Astrocyte (in vitro differentiated cells and primary cell): ENCODE measurements at regions not wholly inside any gene's neighbourhood (a gene's known extent, or its start where the extent isn't known, plus 50 kb on each side); places are given as distances from the start of the nearest gene placed in this dataset.

Experiments used
- DNase-seq: peaks from one replicate; pipeline ENCODE4 v3.0.0-alpha.2; 2010; ENCODE audit warnings: low read depth
- FAIRE-seq: peaks from 2 replicates; lab custom pipeline; 2011; peaks lifted over from hg19 to GRCh38; lab: Jason Lieb, UNC
- H2AFZ ChIP-seq: 2 replicates; pipeline ENCODE4 v1.6.0; 2012; ENCODE audit warnings: low read depth, low read length, inconsistent platforms
- H3K27ac ChIP-seq: 2 replicates; pipeline ENCODE4 v1.5.1; 2011; ENCODE audit warnings: low read depth, low read length, inconsistent platforms
- H3K27me3 ChIP-seq: 2 replicates; pipeline ENCODE4 v1.6.0; 2011; ENCODE audit warnings: low read length, inconsistent platforms; ENCODE audit not compliant: insufficient read depth
- H3K36me3 ChIP-seq: 2 replicates; pipeline ENCODE4 v1.5.1; 2011; ENCODE audit warnings: low read length, inconsistent platforms; ENCODE audit not compliant: insufficient read depth
- H3K4me1 ChIP-seq: 2 replicates; pipeline ENCODE4 v1.5.1; 2011; ENCODE audit warnings: low read length, inconsistent platforms; ENCODE audit not compliant: insufficient read depth
- H3K4me2 ChIP-seq: 2 replicates; pipeline ENCODE4 v1.6.0; 2012; ENCODE audit warnings: low read length, inconsistent platforms
- H3K4me3 ChIP-seq: 2 replicates; pipeline ENCODE4 v1.5.1; 2011; ENCODE audit warnings: low read depth, mild to moderate bottlenecking, low read length, inconsistent platforms; ENCODE audit not compliant: insufficient read depth
- H3K79me2 ChIP-seq: 2 replicates; pipeline ENCODE4 v1.6.0; 2012; ENCODE audit warnings: mild to moderate bottlenecking, low read length, inconsistent platforms; ENCODE audit not compliant: insufficient read depth
- H3K9ac ChIP-seq: 2 replicates; pipeline ENCODE4 v1.6.0; 2012; ENCODE audit warnings: mild to moderate bottlenecking, low read length, inconsistent platforms
- H3K9me3 ChIP-seq: 2 replicates; pipeline ENCODE4 v1.5.1; 2012; ENCODE audit warnings: low read depth, mild to moderate bottlenecking, low read length, inconsistent platforms; ENCODE audit not compliant: insufficient read depth
- H4K20me1 ChIP-seq: 2 replicates; pipeline ENCODE4 v1.6.0; 2012; ENCODE audit warnings: low read length, inconsistent platforms; ENCODE audit not compliant: insufficient read depth
- H3K27ac Mint-ChIP-seq: one replicate; pipeline ENCODE4 v1.8.0; 2021; ENCODE audit warnings: mild to moderate bottlenecking, mixed read lengths; ENCODE audit not compliant: unreplicated experiment
- H3K27me3 Mint-ChIP-seq: one replicate; pipeline ENCODE4 v1.8.0; 2021; ENCODE audit warnings: low read depth, mixed read lengths; ENCODE audit not compliant: unreplicated experiment
- H3K36me3 Mint-ChIP-seq: one replicate; pipeline ENCODE4 v1.8.0; 2021; ENCODE audit warnings: low read depth, mixed read lengths; ENCODE audit not compliant: unreplicated experiment
- H3K4me1 Mint-ChIP-seq: one replicate; pipeline ENCODE4 v1.8.0; 2021; ENCODE audit warnings: low read depth, mixed read lengths; ENCODE audit not compliant: unreplicated experiment
- H3K4me3 Mint-ChIP-seq: one replicate; pipeline ENCODE4 v1.8.0; 2021; ENCODE audit warnings: mild to moderate bottlenecking, moderate library complexity, mixed read lengths; ENCODE audit not compliant: unreplicated experiment
- H3K9me3 Mint-ChIP-seq: one replicate; pipeline ENCODE4 v1.8.0; 2021; ENCODE audit warnings: mild to moderate bottlenecking, mixed read lengths; ENCODE audit not compliant: unreplicated experiment
- CTCF ChIP-seq: IDR thresholded peaks from 2 replicates; pipeline ENCODE4 v1.5.1; 2011; ENCODE audit warnings: low read depth, mild to moderate bottlenecking, inconsistent platforms, low read length, moderate library complexity; ENCODE audit not compliant: insufficient read depth
- EZH2 ChIP-seq: IDR thresholded peaks from 2 replicates; pipeline ENCODE4 v1.6.1; 2012; ENCODE audit warnings: mild to moderate bottlenecking, low read length, inconsistent platforms; ENCODE audit not compliant: insufficient read depth

DNA sequence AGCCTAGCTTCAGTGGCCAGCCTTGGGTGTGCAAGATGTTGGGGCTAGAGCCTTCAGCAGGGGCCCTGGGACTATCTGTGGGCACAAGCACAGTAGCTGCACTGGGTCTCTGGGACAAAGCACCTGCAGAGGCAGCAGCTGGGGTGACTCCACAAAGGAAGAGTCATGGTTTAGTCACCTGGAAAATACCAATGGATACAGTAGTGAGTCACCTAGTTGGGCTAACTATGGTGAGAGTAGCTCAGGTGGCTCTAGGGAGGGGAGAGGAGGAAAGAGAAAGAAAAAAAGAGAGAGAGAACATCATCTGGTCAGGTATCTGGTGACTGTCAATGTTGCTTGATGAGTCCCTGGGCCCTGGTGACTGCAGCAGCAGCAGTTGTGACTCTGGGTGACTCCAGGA is 72.9 kb upstream of the SPIN4 start:
- Mint-ChIP-seq H3K4me1 (no peaks in the 10 kb centered on the region), H3K27ac (no peak overlapping the region), H3K36me3 (peaks cover 9% of the 10 kb centered on the region), H3K27me3 (no peaks in the 10 kb centered on the region), H3K4me3 (no peak overlapping the region), H3K9me3 (no peaks in the 10 kb centered on the region)
- no peak overlapping the region for H3K9ac ChIP-seq
- no peak for FAIRE-seq
- H3K27ac ChIP-seq, result no peak overlapping the region
- TF ChIP-seq CTCF (no peak), EZH2 (no peak)
- no peaks in the 10 kb centered on the region for H3K4me1 ChIP-seq
- H3K4me2 ChIP-seq, result no peak overlapping the region
- H3K36me3 ChIP-seq, result no peaks in the 10 kb centered on the region
- H3K9me3 ChIP-seq, result no peaks in the 10 kb centered on the region
- no peak overlapping the region for H2AFZ ChIP-seq
- H3K27me3 ChIP-seq, result no peaks in the 10 kb centered on the region
- no peaks in the 10 kb centered on the region for H3K79me2 ChIP-seq
- H4K20me1 ChIP-seq, result no peaks in the 10 kb centered on the region
- DNase-seq, result no peak
- H3K4me3 ChIP-seq, result no peak overlapping the region

DNA sequence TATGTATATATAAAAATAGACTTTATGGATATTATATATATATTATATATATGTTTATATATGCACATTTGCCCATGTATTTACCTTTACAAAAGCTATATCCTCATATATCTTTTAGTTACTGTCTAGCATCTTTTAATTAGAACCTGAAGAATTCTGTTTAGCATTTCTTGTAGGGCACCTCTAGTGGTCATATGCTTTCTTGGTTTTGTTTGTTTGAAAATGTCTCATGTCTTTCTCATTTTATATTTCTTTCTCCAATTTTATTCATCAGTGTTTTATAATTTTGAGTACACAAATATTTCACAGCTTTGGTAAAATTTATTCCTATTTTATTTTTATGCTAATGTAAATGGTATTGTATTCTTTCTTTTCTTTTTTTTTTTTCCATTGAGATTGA is 70.3 kb upstream of the SPIN4 start:
- FAIRE-seq, result no peak
- Histone ChIP-seq H3K36me3 (no peaks in the 10 kb centered on the region), H3K27ac (no peak overlapping the region), H3K79me2 (no peaks in the 10 kb centered on the region), H3K4me1 (no peaks in the 10 kb centered on the region), H3K4me2 (no peak overlapping the region), H3K27me3 (no peaks in the 10 kb centered on the region), H4K20me1 (no peaks in the 10 kb centered on the region), H2AFZ (no peak overlapping the region), H3K9me3 (no peaks in the 10 kb centered on the region), H3K9ac (no peak overlapping the region), H3K4me3 (no peak overlapping the region)
- no peak overlapping the region for H3K4me3 Mint-ChIP-seq
- no peaks in the 10 kb centered on the region for H3K9me3 Mint-ChIP-seq
- no peak for DNase-seq
- no peak overlapping the region for H3K27ac Mint-ChIP-seq
- TF ChIP-seq EZH2 (no peak), CTCF (no peak)
- H3K4me1 Mint-ChIP-seq, result no peaks in the 10 kb centered on the region
- peaks cover 9% of the 10 kb centered on the region for H3K36me3 Mint-ChIP-seq
- no peaks in the 10 kb centered on the region for H3K27me3 Mint-ChIP-seq

DNA sequence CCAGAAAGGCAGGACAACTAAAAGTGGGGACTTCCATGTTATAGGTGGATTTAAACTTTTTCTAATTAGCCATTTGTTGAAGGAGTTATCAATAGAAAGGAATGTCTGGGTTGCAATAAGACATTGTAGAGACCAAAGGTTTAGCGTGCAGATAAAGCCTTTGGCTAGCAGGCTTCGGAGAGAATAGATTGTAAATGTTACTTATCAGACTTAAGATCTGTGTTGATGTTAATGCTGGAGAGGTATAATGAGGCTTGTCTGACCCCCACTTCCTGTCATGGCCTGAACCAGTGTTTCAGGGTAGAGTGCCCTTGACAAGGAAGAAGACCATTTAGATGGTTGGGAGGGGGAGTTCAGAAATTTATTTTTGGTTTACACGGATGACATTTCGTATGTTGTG is 67.1 kb upstream of the SPIN4 start:
- no peak overlapping the region for H3K27ac Mint-ChIP-seq
- Histone ChIP-seq H2AFZ (no peak overlapping the region), H3K9me3 (no peaks in the 10 kb centered on the region), H3K27ac (no peak overlapping the region), H3K36me3 (no peaks in the 10 kb centered on the region), H3K79me2 (no peaks in the 10 kb centered on the region), H3K27me3 (no peaks in the 10 kb centered on the region), H3K9ac (no peak overlapping the region), H3K4me1 (no peaks in the 10 kb centered on the region), H3K4me2 (no peak overlapping the region), H4K20me1 (no peaks in the 10 kb centered on the region), H3K4me3 (no peak overlapping the region)
- no peaks in the 10 kb centered on the region for H3K27me3 Mint-ChIP-seq
- H3K9me3 Mint-ChIP-seq, result no peaks in the 10 kb centered on the region
- no peak for DNase-seq
- TF ChIP-seq EZH2, result no peak
- TF ChIP-seq CTCF, result no peak
- H3K4me1 Mint-ChIP-seq, result no peaks in the 10 kb centered on the region
- FAIRE-seq, result peak; percentile 94
- H3K36me3 Mint-ChIP-seq, result peaks cover 3% of the 10 kb centered on the region
- no peak overlapping the region for H3K4me3 Mint-ChIP-seq
